Cerebellar cortex (tissue), 1 donor: ENCODE measurements at regions not wholly inside any gene's neighbourhood (a gene's known extent, or its start where the extent isn't known, plus 50 kb on each side); places are given as distances from the start of the nearest gene placed in this dataset.

Experiments used
- DNase-seq: peaks from one replicate; pipeline ENCODE4 v3.0.0-alpha.2; 2015; ENCODE audit warnings: low spot score

DNA sequence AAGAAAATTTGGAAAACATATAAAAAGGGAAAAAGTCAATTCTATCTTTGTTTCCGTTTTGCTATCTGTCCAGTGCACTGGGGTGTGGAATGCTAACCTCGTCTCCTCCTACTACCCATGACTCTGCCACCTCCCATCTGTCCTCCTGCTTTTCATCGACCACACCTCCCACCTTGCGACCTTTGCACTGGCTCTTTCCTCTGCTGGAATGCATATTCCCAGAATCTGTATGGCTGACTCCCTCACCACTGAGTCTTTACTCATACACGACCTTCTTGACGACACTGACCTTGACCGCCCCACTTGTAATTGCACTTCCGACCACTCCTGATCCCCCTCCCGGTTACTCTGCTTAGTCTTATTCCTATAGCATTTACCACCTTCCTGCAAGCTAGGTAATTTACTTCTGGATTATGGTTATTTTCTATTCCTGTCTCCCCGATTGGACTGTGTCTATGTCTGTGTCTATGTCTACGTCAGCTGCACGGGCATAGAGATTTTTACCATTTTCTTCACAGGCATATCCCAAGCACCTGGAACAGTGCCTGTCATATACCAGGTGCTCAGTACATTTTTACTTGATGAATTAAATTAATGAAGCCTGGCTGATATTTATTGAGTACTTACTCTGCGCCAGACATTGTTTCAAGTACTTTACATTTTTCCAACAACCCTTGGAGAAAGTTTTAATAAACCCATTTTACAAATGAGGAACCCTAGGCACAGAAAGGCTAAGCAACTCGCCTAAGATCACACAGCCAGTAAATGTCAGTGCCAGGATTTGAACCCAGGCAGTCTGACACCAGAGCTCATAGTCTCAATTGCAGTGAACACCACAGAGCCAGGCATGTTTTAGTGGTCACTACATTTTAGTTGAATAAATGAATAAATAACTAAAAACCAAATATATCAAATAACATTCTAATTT is 54.0 kb upstream of the SLC22A11 start:
- no peak for DNase-seq

- DNase-seq, result no peak
These were observed 53.1 kb upstream of the SLC22A11 start for GRCh38 chr11:64502634-64503033.

GRCh38 chr11:64503186-64503753 is 52.5 kb upstream of the SLC22A11 start:
- no peak for DNase-seq

DNA sequence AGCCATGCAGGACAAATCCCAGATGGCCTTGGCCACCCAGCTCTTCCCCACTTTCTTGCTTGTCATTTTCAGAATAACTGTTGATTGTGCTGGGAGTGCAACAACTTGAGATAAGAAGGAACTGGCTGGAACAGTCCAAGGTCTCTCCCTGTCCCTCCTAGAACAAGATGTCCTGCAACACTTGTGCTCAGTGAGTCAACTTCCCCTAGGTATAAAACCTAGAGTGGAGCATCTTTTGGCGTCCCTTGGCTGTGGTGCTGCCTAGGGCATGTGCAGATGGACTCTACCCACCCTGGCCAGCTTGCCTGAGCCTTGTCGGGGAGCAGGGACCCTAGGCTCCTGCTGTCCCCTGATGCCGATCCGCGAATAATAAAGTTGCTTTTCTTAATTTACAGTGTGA is 50.7 kb upstream of the SLC22A11 start:
- no peak for DNase-seq
